ENCODE measurements at regions not wholly inside any gene's neighbourhood (a gene's known extent, or its start where the extent isn't known, plus 50 kb on each side); places are given as distances from the start of the nearest gene placed in this dataset.

DNA sequence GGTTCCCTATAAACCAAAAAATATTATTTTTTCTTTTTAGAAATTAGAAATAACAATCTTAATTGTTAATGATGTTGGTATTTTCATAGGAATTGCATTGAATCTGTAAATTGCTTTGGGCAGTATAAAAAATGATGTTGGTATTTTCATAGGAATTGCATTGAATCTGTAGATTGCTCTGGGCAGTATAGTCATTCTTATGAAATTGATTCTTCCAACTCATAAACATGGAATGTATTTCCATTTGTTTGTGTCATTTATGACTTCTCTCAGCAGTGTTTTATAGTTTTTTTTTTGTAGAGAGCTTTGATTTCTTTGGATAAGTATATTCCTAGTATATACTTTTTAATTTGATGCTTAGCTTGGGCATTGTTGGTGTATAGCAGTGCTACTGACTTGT, 82.0 kb upstream of the NT5C1B start:
- ChIA-PET CTCF (no interaction called here), POLR2A (no interaction called here)
- Mint-ChIP-seq H3K9me3 (peaks cover 18% of the 10 kb centered on the region), H3K4me3 (no peak overlapping the region), H3K27ac (no peak overlapping the region), H3K4me1 (no peaks in the 10 kb centered on the region), H3K36me3 (ENCODE audit: low read depth) (peaks cover 2% of the 10 kb centered on the region), H3K27me3 (no peaks in the 10 kb centered on the region)
- DNase-seq, result no peak

DNA sequence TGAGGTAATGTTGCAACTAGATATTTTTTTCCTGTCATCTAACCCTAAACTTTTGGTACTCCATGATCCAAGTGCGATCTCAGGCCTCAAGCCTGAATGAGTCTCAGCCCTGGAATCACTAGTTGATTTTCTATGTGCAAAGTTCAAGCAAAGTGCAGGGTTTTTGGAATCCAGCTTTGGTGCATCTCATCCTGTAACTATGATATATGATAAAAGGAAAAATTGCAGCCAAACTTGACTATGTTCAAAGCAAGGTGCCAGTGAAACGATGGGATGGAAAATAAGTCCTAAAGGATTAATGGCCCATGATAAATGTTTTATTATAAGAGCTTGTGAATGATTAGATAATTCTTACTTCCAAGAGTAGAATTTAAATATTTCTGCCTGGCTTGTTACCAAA, 78.9 kb upstream of the NT5C1B start:
- H3K27ac Mint-ChIP-seq, result no peak overlapping the region
- ChIA-PET CTCF (no interaction called here), POLR2A (no interaction called here)
- peaks cover 4% of the 10 kb centered on the region for H3K9me3 Mint-ChIP-seq
- H3K36me3 Mint-ChIP-seq (ENCODE audit: low read depth), result no peaks in the 10 kb centered on the region
- DNase-seq, result no peak
- H3K27me3 Mint-ChIP-seq, result no peaks in the 10 kb centered on the region
- H3K4me1 Mint-ChIP-seq, result no peaks in the 10 kb centered on the region
- H3K4me3 Mint-ChIP-seq, result no peak overlapping the region

DNA sequence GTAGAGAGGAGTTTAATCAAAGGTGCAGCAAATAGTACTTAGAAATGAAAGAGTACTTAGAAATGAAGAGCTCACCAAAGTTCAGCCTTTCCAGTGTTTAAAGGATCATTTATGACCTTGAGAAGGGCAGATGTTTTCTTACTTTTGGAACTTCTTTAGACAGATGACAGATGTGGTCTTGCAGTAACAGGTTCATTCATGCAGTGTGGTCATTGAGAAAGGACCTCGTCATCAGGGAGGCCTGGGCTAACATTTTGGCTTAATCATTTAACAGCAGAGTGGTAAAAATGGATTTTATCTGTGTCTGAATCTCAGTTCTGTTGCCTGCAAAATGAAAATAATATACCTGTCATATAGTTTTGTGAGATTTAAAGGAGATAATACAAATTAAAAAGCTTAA, 75.1 kb upstream of the NT5C1B start:
- Mint-ChIP-seq H3K36me3 (ENCODE audit: low read depth) (no peaks in the 10 kb centered on the region), H3K4me1 (no peaks in the 10 kb centered on the region), H3K4me3 (no peak overlapping the region), H3K27me3 (no peaks in the 10 kb centered on the region), H3K9me3 (no peaks in the 10 kb centered on the region), H3K27ac (no peak overlapping the region)
- CTCF ChIA-PET, result no interaction called here
- no peak for DNase-seq
- POLR2A ChIA-PET, result no interaction called here

DNA sequence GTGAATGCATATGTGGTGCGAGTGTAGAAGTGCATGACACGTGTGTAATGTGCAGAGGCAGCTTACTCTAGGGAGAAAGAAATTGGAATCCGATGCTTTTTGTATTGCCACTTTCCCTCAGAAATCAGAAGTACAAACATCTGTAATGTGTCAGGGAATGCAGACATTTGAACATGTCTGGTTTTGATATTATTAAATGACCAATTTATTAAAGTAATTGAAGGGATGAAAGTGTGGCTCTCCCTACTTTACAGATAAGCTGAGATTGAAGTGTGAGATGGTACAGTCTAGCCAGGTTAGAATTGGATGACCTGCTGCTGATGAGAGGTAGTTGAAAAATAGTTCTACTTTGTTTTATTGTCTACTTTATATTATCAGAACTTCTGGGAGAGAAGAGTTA, 74.5 kb upstream of the NT5C1B start:
- Mint-ChIP-seq H3K4me1 (no peaks in the 10 kb centered on the region), H3K9me3 (no peaks in the 10 kb centered on the region), H3K27me3 (no peaks in the 10 kb centered on the region), H3K27ac (no peak overlapping the region), H3K4me3 (no peak overlapping the region), H3K36me3 (ENCODE audit: low read depth) (no peaks in the 10 kb centered on the region)
- ChIA-PET POLR2A (no interaction called here), CTCF (no interaction called here)
- no peak for DNase-seq

DNA sequence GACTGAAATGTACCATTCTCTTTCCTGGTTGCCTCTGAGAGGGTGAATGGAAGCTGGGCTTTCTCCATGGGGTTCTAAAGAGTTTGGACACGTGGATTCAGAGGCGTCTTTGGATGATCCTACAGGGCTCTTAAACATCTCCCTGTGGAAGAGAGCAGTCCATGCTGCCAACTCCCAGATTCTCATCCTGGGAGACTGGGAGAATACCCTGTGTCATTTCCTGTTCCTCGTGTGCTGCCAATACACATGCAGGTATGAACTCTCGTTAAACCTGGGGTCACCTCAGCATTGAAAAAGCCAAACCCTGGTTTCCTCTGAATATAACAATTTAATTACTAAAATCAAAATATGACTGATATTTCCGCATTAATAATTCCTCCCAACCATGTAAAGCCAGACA, 73.3 kb upstream of the NT5C1B start:
- ChIA-PET CTCF (no interaction called here), POLR2A (no interaction called here)
- Mint-ChIP-seq H3K4me3 (no peak overlapping the region), H3K27ac (no peak overlapping the region), H3K27me3 (peaks cover 1% of the 10 kb centered on the region), H3K9me3 (no peaks in the 10 kb centered on the region), H3K36me3 (ENCODE audit: low read depth) (no peaks in the 10 kb centered on the region), H3K4me1 (no peaks in the 10 kb centered on the region)
- DNase-seq, result no peak

DNA sequence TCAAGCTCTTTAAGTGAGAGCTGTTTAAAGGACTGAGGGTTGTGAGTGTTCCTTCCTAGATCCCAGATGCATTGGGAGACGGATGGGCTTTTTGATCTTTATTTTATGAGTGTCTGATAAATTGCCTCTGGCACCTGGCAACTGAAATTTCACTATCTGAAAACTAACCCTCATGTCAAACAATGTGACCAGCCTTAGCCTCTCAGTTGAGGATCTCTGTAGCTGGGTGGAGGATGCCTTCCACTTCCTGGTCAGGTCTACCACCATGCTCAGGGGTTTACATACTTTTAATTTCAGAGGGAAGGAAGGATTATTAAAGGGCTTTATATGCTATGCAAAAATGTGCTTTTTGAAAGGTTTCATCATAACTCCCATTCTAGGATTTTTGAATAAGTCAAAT, 70.5 kb upstream of the NT5C1B start:
- Mint-ChIP-seq H3K4me1 (no peaks in the 10 kb centered on the region), H3K36me3 (ENCODE audit: low read depth) (no peaks in the 10 kb centered on the region), H3K27me3 (peaks cover 1% of the 10 kb centered on the region), H3K4me3 (no peak overlapping the region), H3K27ac (no peak overlapping the region), H3K9me3 (no peaks in the 10 kb centered on the region)
- POLR2A ChIA-PET, result no interaction called here
- CTCF ChIA-PET, result interaction anchor here (0.9 kb wide), 1 partner anchor 16 kb away, joined by 3 read pairs; no protein-coding TSS in a partner anchor
- no peak for DNase-seq

DNA sequence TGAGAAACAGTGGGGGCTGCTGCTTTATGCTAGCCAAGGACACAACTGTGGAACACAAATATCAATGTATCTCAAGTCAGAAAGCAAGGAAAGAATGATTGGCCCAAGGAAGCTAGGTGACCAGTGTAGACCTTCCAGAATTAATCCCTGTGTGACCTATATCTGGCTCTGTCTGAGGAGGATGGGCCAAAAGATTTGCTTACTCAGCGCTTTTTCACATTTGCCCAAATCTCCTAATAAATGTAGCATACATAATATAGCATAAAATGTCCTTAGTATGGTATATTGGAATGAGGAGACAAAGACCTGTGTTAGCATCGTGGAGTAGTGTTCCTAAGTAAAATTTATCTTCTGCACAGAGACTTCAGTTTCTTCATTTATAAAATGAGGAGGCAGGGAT, 66.7 kb upstream of the NT5C1B start:
- ChIA-PET CTCF (no interaction called here), POLR2A (no interaction called here)
- no peaks in the 10 kb centered on the region for H3K9me3 Mint-ChIP-seq
- H3K4me1 Mint-ChIP-seq, result no peaks in the 10 kb centered on the region
- no peak for DNase-seq
- H3K4me3 Mint-ChIP-seq, result no peak overlapping the region
- H3K27ac Mint-ChIP-seq, result no peak overlapping the region
- peaks cover 1% of the 10 kb centered on the region for H3K27me3 Mint-ChIP-seq
- H3K36me3 Mint-ChIP-seq (ENCODE audit: low read depth), result no peaks in the 10 kb centered on the region

DNA sequence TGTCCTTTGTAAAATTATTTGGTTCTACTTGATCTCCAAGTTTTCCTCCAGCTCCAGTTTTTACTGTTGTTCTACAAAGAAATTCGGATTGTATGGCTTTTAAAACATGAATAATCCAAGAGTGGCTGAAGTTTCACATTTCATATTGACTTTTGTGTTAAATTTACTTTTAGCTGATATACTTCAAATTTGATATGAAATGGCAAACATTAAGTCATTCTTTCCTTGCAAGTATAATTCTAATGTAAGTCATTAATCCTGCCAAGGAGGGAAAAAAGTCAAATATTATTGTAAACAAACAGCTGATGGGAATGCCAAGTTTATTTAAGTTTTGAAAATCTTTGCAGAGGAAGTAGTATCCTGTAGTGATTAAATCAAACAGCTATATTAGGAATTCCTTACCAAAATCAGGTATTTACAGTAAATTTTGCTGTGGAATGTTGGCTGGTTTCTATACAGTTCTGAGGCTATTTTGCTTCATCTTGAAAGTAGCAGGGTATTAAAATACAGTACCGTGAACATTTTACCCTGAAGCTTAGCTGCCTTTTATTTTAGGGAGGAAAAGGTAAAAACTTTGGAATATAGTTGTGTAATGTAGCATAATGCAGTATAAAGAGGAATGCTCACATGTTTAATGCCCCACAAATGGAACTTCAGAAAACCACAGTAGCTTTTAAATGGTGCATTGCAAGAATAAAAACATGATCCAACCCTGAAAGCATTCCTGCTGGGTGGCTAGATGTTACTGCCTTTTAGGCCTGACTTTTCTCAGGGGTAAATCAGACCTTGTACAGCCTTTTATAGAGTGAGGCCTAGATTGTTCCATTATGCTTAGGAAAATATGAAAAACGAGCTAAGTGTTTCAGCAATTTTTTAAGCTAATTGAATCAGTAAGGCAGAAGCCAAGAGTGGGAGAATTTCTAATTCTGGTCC, 62.7 kb upstream of the NT5C1B start:
- Mint-ChIP-seq H3K27me3 (no peaks in the 10 kb centered on the region), H3K9me3 (no peaks in the 10 kb centered on the region), H3K4me1 (no peaks in the 10 kb centered on the region), H3K4me3 (no peak overlapping the region), H3K27ac (no peak overlapping the region), H3K36me3 (ENCODE audit: low read depth) (no peaks in the 10 kb centered on the region)
- no peak for DNase-seq
- CTCF ChIA-PET, result no interaction called here
- POLR2A ChIA-PET, result no interaction called here

DNA sequence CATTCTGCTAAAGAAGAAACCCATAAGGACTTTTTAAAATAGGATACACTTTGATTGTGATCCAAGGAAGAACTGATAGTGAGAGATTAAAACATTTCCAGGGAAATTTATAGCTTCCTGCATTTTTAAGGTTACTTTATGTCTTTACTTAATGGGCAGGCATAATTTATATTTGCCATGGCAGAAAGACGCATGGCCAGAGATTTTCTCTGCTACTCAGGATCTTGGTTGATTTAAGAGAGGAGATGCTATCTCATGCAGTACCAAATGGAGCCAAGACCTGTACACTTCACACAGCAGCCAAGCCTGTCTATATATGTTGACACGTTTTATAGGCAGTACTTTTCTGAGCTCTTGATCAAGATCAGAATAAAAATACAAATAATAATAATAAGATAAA, 60.9 kb upstream of the NT5C1B start:
- DNase-seq, result no peak
- POLR2A ChIA-PET, result no interaction called here
- H3K4me3 Mint-ChIP-seq, result no peak overlapping the region
- no peaks in the 10 kb centered on the region for H3K9me3 Mint-ChIP-seq
- CTCF ChIA-PET, result no interaction called here
- H3K27ac Mint-ChIP-seq, result no peak overlapping the region
- H3K4me1 Mint-ChIP-seq, result no peaks in the 10 kb centered on the region
- no peaks in the 10 kb centered on the region for H3K27me3 Mint-ChIP-seq
- no peaks in the 10 kb centered on the region for H3K36me3 Mint-ChIP-seq (ENCODE audit: low read depth)

DNA sequence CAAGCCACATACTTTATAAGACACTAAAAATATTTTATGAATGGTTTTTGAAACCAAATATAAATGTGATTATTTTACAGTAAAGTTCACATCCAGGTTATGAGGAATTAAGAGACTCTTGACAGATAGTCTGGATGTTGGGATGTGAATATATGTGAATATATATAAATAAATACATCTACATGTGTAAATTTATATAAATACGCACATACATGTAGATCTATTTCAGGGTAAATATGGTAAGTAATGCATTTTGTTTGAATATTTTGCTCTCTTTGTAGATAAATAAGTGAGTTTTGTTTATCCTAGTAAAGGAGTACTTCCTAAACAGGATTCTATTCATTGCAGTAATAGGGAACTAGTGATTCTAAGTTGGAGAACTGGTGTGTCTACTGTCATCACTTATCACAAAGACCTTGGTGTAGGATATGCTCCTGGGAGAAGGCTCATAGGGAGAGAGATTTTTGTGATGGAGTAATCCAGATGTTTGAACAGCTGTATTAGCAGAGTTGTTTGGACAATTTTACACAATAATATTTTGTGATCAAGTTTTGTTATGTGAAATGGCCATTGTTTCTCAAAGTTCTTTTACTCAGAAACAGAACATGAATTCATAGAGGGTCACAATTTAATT, 60.2 kb upstream of the NT5C1B start:
- POLR2A ChIA-PET, result no interaction called here
- Mint-ChIP-seq H3K4me1 (no peaks in the 10 kb centered on the region), H3K27ac (no peak overlapping the region), H3K9me3 (no peaks in the 10 kb centered on the region), H3K4me3 (no peak overlapping the region), H3K27me3 (no peaks in the 10 kb centered on the region), H3K36me3 (ENCODE audit: low read depth) (no peaks in the 10 kb centered on the region)
- DNase-seq, result no peak
- CTCF ChIA-PET, result no interaction called here

DNA sequence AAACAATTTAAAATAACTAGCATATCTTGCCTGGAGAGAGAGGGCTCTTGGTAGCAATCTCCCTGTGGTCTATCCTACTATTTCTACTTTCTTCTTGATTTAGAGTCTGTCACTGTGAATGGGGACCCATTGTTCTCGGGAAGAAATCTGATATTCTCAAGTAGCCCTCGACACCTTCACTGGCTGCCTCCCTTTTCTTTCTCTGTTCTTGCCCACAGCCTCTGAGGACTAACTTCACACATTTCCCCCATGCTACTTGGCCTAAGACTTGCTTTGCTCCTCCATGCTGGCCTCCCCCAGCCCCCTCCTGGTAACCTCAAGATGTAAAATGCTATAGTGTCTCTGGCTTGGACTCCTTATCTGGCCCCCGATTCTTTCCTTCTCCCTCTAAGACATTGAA, 58.8 kb upstream of the NT5C1B start:
- ChIA-PET CTCF (no interaction called here), POLR2A (no interaction called here)
- Mint-ChIP-seq H3K36me3 (ENCODE audit: low read depth) (no peaks in the 10 kb centered on the region), H3K4me3 (no peak overlapping the region), H3K27ac (no peak overlapping the region), H3K4me1 (no peaks in the 10 kb centered on the region), H3K9me3 (no peaks in the 10 kb centered on the region), H3K27me3 (no peaks in the 10 kb centered on the region)
- DNase-seq, result no peak

DNA sequence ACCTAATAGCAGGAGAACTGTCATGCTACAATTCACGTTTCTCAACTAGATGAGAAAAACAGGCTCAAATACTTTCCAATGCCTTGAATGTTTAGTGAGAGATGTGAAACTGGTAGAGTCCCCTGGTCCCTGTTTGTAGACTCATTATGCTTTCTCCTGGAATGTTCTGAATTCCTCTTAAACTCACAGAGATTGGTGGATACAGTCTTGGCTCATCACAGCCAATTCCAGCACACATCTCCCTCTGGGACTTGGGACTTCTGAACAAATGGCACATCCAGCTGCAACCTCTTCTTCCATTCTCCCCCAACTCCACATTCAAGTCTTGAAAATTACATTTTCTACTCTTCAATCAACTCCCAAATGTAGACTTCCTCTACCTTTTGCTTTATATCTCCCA, 58.4 kb upstream of the NT5C1B start:
- DNase-seq, result no peak
- Mint-ChIP-seq H3K36me3 (ENCODE audit: low read depth) (no peaks in the 10 kb centered on the region), H3K4me3 (no peak overlapping the region), H3K9me3 (no peaks in the 10 kb centered on the region), H3K27me3 (no peaks in the 10 kb centered on the region), H3K27ac (no peak overlapping the region), H3K4me1 (no peaks in the 10 kb centered on the region)
- POLR2A ChIA-PET, result no interaction called here
- CTCF ChIA-PET, result no interaction called here

DNA sequence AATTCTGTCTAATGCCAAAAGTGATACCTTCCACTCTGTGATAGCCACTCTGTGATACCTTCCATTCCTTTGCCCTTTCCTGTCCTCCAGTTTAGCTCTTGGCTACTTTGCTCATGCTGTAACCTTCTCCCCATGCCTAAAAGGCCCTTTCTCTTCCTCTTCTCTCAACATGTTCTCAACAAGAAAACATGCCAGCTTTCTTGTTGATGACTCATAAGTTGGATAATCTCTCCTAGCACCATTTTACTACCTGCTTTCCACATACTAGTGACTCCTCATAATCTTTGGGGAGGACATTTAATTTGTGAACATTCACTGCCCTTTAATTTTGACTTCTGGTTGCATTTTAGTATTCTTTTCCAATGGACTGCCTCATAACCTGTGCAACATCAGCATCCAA, 55.9 kb upstream of the NT5C1B start:
- Mint-ChIP-seq H3K27me3 (no peaks in the 10 kb centered on the region), H3K9me3 (no peaks in the 10 kb centered on the region), H3K4me1 (no peaks in the 10 kb centered on the region), H3K36me3 (ENCODE audit: low read depth) (no peaks in the 10 kb centered on the region), H3K27ac (no peak overlapping the region), H3K4me3 (no peak overlapping the region)
- DNase-seq, result no peak
- ChIA-PET POLR2A (no interaction called here), CTCF (interaction anchor here (1.2 kb wide), 1 partner anchor 70 kb away, joined by 4 read pairs; no protein-coding TSS in a partner anchor)

DNA sequence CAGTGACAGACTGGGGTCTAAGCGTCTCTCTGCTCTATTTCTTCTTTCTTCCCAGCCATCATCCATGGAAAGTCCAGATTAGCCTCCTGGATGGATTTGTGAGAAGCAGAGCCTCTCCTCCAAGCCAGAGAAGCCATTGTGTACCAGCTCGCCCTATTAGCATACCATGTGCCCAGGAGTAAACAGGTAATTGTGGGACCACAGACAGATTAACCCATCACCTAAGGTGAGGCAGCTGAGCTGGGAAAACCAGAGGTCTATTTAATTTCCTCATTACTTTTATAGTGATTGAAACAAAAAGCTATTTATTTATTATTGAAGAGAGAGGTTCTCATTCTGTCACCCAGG, 54.7 kb upstream of the NT5C1B start:
- no peak overlapping the region for H3K27ac Mint-ChIP-seq
- ChIA-PET CTCF (no interaction called here), POLR2A (no interaction called here)
- H3K36me3 Mint-ChIP-seq (ENCODE audit: low read depth), result no peaks in the 10 kb centered on the region
- no peaks in the 10 kb centered on the region for H3K27me3 Mint-ChIP-seq
- no peaks in the 10 kb centered on the region for H3K9me3 Mint-ChIP-seq
- DNase-seq, result no peak
- H3K4me3 Mint-ChIP-seq, result no peak overlapping the region
- no peaks in the 10 kb centered on the region for H3K4me1 Mint-ChIP-seq
